ENCODE measurements at regions not wholly inside any gene's neighbourhood (a gene's known extent, or its start where the extent isn't known, plus 50 kb on each side); places are given as distances from the start of the nearest gene placed in this dataset.
"Not testable (repeated sequence)": the region's sequence is repeated elsewhere in the genome, so short reads cannot be mapped to it uniquely, and the experiment has no call there.

- DNase-seq (ENCODE audit: low read depth in 2 of 2): no peak
These were observed 51.5 kb downstream of the CRPPA start for GRCh38 chr7:16369855-16370254.

- DNase-seq (ENCODE audit: low read depth in 2 of 2): not testable (repeated sequence)
These were observed 52.0 kb downstream of the CRPPA start for GRCh38 chr7:16369309-16369708.

DNA sequence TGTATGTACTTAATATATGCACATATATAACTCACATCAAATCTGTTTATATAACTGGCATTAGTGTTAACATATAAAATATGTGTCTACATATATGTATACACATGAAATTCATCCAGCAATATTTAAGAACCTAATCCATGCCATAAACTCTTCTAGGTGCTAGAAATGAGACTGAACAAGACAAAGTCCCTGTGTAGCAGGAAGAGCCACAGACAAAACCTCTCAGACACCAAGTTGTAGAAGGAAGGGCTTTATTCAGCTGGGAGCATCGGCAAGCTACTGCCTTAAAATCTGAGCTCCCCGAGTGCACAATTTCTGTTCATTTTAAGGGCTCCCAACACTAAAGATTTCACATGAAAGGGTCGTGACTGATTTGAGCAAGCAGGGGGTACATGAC lies 52.5 kb downstream of the CRPPA start:
- no peak for DNase-seq (ENCODE audit: low read depth in 2 of 2)

GRCh38 chr7:16367115-16367514 lies 54.2 kb downstream of the CRPPA start:
- no peak for DNase-seq (ENCODE audit: low read depth in 2 of 2)

GRCh38 chr7:16365952-16366351 lies 55.4 kb downstream of the CRPPA start:
- no peak for DNase-seq (ENCODE audit: low read depth in 2 of 2)

GRCh38 chr7:16365177-16365576 lies 56.2 kb downstream of the CRPPA start:
- DNase-seq (ENCODE audit: low read depth in 2 of 2): no peak

DNA sequence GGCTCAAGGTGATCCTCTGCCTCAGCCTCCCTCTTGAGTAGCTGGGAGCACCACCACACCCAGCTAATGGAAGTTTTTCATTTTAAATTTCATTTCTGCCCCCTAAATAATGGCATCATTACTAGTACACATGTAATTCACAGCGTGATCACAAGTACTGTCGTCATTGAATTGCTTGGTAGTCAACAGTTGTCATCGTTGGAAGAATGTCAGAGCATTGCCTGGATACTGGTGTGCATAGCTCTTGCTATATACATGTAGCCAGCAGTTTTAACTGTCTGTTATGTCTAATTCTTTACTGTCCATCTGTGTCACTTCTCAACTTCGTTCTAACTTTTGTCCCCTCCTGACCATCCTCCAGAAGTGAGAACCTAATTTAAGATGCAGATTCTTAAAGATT lies 62.1 kb downstream of the CRPPA start:
- no peak for DNase-seq (ENCODE audit: low read depth in 2 of 2)

DNA sequence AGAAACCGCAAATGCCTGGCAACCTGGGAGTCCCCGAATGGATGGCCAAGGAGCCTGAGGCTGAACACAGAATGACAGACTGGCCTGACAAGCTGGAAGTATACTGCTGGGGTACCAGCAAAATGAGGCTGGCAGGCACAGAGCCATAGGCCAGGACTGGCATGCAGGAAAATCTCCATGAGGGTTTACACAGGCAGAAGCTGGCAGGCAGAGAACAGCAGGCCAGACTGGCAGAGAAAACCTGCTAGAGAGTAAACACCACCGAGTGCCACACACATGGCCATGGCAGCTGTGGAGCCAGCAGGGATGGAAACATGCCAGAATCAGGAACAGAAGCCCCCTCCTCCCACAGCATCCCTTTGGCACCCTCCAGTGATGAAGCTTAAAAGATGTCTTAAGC lies 63.4 kb downstream of the CRPPA start:
- DNase-seq (ENCODE audit: low read depth in 2 of 2): no peak

GRCh38 chr7:16357474-16357873 lies 63.9 kb downstream of the CRPPA start:
- no peak for DNase-seq (ENCODE audit: low read depth in 2 of 2)

- DNase-seq (ENCODE audit: low read depth in 2 of 2): no peak
These were observed 64.9 kb downstream of the CRPPA start for GRCh38 chr7:16356301-16356958.

DNA sequence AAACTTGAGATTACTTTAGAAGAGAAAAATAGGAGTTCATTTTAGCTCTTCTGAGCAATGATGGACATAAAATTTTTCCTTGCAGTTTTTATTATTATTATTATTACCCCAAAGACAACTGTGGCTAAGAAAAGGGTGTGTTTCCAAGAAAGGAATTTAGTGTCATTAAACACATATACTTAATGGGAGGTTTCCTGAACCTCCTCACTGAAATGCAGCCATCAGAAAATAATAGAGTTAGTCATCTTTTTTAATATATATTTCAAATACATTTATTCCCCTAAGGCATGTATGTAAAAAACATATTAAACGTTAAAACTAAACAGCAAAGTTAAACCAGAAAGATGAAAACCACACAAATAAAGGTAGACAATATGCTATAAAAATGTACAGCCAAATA lies 66.8 kb downstream of the CRPPA start:
- DNase-seq (ENCODE audit: low read depth in 2 of 2): no peak

DNA sequence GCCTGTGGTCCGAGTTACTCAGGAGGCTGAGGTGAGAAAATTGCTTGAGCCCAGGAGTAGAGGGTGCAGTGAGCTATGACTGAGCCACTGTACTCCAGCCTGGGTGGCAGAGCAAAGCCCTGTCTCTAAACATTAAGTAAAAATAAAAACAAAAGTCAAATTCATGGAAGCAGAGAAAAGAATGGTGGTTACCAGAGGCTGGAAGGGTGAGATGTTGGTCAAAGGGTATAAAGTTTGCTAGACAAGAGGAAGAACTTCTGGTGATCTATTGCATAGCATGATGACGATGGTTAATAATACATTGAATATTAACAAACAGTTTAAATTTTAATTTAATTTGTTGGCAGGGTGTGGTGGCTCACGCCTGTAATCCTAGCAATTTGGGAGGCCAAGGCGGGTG lies 68.1 kb downstream of the CRPPA start:
- DNase-seq (ENCODE audit: low read depth in 2 of 2): no peak

GRCh38 chr7:16350634-16351033 lies 70.7 kb downstream of the CRPPA start:
- no peak for DNase-seq (ENCODE audit: low read depth in 2 of 2)

- no peak for DNase-seq (ENCODE audit: low read depth in 2 of 2)
These were observed 73.1 kb downstream of the CRPPA start for GRCh38 chr7:16348251-16348650.

DNA sequence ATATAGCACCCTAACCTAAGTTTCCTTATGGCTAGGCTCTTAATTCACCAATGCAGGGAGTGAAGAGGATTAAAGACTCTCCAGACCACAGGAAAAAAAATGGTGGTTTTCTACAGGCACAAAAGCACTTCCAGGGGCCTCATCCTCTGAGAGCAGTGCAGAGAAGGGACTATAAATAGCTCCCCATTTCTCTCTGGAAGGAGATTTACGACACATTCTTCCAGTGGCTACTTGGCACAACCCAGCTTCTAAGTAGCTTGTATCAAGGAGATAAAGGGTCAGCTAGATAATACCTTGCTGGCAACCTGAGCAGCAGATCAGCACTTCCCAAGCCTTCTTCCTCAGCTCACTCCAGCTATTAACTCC lies 73.5 kb downstream of the CRPPA start:
- DNase-seq (ENCODE audit: low read depth in 2 of 2): no peak

DNA sequence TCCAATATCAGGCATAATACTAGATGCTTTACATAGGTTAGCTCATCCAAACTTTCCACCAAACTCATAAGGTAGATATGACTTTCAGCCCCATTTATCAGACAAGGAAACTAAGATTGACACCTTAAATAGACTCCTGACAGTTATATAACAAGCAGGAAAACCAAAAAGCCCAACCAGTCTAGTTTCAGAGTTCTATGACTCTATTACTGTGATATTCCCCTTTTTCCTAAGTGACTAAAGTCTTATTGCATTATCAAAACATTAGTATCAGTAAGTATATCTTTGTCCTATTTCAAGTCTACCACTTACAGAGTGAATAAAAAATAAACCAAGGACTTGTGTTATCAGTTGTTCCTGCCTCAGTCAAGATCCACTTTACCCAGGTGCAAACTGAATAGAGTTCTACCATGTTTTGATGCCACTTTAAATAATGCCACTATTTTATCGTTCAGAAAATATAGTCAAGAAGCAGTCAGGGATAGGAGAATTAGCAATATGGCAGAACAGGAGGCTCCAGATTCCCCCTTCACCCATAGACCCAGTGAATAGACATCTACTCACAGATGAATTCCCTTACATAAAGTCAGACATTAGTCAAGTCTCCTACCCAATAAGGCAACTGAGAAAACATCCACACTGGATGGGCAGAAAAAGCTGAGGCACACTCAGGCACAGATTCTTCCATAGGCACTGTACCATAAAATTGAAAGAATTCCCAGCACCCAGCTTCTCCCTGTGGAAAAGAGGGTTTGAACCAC lies 74.1 kb downstream of the CRPPA start:
- DNase-seq (ENCODE audit: low read depth in 2 of 2): no peak

GRCh38 chr7:16345979-16346958 lies 75.1 kb downstream of the CRPPA start:
- no peak for DNase-seq (ENCODE audit: low read depth in 2 of 2)

DNA sequence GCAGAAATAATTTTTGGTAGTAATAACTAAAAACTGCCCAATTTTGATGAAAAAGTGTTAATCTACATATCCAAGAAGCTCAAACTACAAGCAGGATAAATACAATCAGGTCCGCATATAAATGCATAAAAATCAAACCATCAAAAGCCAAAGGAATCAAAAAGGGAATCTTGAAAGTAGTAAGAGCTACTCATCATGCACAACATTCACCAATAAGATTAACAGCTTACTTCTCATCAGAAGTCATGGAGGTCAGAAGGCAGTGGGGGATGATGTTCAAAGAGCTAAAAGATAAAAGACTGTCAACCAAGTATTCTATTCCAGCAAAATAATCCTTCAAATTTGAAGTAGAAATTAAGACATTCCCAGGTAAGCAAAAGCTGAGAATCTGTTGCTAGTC lies 76.4 kb downstream of the CRPPA start:
- no peak for DNase-seq (ENCODE audit: low read depth in 2 of 2)

DNA sequence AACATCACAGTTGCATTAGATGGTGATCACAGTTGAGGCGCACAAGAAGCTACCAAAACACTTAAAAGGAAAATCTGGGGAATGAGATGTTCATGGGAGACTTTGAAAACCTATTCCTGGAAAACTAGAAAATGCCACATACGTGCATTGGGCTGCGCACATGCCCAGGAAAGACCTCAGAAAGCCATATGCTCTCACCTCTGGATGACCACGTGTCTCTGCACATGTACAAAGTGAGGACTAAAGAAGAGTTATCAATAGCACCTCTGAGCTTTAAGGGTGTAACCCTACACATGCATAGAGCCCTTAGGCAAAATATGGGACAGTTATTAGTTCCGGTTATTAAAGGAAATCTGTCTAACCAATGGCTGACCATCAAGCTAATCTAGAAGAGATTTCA lies 77.7 kb downstream of the CRPPA start:
- DNase-seq (ENCODE audit: low read depth in 2 of 2): no peak

GRCh38 chr7:16338065-16338464 lies 83.3 kb downstream of the CRPPA start:
- no peak for DNase-seq (ENCODE audit: low read depth in 2 of 2)

- DNase-seq (ENCODE audit: low read depth in 2 of 2): no peak
These were observed 95.2 kb downstream of the CRPPA start for GRCh38 chr7:16326106-16326505.

DNA sequence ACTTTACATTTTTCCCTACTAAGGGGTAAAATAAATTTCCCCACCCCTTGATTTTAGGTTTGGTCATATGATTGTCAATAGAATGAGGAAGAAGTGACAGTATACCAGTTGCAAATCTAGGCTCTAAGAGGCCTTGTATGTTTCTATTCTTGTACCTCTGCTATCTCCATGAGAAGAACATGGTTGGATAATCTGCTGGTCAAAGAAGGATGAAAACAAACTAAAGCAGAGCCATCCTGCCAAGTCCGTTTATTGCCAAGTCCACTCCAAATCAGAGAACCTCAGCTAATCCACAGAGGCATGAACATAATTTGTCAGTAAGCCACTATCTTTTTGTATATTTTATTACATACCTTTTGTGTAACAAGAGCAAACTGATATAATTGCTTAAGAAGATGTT lies 98.0 kb downstream of the CRPPA start:
- no peak for DNase-seq (ENCODE audit: low read depth in 2 of 2)

All from activated CD8-positive, alpha-beta memory T cell treated with anti-CD3 and anti-CD28 coated beads for 4 hours (primary cell).